PC-9 (cell line): ENCODE measurements at regions not wholly inside any gene's neighbourhood (a gene's known extent, or its start where the extent isn't known, plus 50 kb on each side); places are given as distances from the start of the nearest gene placed in this dataset.

Experiments
- EZH2 ChIP-seq: fragments of 200-600 bp; sonication (generic); IDR thresholded peaks from 2 replicates; pipeline ENCODE4 v1.8.0; 2017; ENCODE audit warnings: antibody characterized with exemption, low read depth
- TF ChIP-seq, protein P1 (sequence below): fragments of 200-600 bp; sonication (generic); conservative IDR thresholded peaks from 2 replicates; pipeline ENCODE4 v1.6.1; 2017; ENCODE audit warnings: mixed run types, antibody characterized with exemption, mild to moderate bottlenecking, moderate library complexity

- TF ChIP-seq, protein P1, sequence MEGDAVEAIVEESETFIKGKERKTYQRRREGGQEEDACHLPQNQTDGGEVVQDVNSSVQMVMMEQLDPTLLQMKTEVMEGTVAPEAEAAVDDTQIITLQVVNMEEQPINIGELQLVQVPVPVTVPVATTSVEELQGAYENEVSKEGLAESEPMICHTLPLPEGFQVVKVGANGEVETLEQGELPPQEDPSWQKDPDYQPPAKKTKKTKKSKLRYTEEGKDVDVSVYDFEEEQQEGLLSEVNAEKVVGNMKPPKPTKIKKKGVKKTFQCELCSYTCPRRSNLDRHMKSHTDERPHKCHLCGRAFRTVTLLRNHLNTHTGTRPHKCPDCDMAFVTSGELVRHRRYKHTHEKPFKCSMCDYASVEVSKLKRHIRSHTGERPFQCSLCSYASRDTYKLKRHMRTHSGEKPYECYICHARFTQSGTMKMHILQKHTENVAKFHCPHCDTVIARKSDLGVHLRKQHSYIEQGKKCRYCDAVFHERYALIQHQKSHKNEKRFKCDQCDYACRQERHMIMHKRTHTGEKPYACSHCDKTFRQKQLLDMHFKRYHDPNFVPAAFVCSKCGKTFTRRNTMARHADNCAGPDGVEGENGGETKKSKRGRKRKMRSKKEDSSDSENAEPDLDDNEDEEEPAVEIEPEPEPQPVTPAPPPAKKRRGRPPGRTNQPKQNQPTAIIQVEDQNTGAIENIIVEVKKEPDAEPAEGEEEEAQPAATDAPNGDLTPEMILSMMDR = no peak
- no peak for TF ChIP-seq EZH2
Measured at GRCh38 chr4:43898836-43899235, 549.8 kb downstream of the KCTD8 start.
